GM10266 (cell line): ENCODE measurements at regions not wholly inside any gene's neighbourhood (a gene's known extent, or its start where the extent isn't known, plus 50 kb on each side); places are given as distances from the start of the nearest gene placed in this dataset.

Source experiments
- DNase-seq: peaks from one replicate; pipeline ENCODE4 v3.0.0; 2012; ENCODE audit errors: extremely low spot score
- TF ChIP-seq, protein P1 (sequence below): IDR thresholded peaks from 2 replicates; pipeline ENCODE4 v1.5.1; 2012; ENCODE audit warnings: mild to moderate bottlenecking, low read depth; ENCODE audit not compliant: control insufficient read depth, insufficient read depth; ENCODE audit errors: missing control alignments

DNA sequence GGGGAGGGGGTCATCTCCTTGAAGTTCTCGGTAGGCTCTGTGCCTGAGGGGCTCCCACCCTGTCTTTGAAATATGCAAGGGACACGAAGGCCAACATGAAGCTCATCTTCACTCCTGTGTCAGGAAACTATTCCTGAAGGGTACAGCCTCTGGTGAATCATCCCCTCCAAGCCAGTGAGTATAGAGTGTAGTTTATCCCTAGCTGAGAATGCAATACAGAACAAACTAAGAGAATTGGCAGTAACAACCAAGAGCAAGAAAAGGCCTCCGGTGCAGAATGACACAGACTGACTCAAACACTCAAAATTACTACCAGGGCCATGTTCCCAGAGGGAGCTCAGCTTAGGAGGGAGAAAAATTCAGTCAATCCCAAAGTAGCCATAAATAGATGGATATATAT is 413.3 kb downstream of the BCL11A start:
- TF ChIP-seq, protein P1, sequence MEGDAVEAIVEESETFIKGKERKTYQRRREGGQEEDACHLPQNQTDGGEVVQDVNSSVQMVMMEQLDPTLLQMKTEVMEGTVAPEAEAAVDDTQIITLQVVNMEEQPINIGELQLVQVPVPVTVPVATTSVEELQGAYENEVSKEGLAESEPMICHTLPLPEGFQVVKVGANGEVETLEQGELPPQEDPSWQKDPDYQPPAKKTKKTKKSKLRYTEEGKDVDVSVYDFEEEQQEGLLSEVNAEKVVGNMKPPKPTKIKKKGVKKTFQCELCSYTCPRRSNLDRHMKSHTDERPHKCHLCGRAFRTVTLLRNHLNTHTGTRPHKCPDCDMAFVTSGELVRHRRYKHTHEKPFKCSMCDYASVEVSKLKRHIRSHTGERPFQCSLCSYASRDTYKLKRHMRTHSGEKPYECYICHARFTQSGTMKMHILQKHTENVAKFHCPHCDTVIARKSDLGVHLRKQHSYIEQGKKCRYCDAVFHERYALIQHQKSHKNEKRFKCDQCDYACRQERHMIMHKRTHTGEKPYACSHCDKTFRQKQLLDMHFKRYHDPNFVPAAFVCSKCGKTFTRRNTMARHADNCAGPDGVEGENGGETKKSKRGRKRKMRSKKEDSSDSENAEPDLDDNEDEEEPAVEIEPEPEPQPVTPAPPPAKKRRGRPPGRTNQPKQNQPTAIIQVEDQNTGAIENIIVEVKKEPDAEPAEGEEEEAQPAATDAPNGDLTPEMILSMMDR, result no peak
- DNase-seq, result no peak

DNA sequence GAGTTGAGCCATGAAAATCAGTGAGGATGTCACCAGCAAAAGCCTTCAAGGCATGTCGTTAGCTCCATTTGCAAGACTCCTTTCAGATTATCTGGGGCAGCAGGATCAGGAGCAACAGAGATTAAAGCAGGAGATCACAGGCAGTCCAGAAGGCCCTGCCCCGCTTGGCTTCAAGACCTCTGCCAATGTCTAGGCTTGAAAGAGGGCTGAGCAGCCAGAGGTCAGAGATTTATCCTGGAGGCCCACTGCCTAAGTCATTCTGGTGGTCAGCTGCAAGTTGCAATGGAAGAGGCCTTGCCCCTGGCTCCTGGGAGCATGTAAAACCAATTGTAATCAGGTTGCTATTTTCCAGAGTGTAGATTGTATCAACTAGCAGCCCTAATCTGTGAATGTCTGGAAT is 416.5 kb downstream of the BCL11A start:
- TF ChIP-seq, protein P1, result no peak
- DNase-seq, result no peak

DNA sequence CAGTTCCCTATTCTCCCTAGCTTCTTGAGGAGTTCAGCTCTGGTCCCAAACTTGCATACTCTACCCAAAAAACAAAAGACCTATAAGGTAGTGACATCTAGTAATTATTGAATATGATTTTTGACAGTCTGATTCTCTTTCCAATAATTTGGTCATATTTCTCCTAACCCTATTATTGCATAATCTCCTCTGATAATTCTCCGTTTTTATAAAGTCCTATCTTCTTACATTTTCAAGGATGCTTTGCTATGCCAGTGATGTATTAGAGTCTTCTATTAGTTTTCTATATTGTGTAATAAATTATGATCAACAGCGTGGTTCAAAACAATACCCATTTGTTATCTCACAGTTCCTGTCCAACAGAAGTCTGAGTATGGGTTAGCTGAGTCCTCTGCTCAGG is 426.3 kb downstream of the BCL11A start:
- DNase-seq, result no peak
- TF ChIP-seq, protein P1, result no peak

DNA sequence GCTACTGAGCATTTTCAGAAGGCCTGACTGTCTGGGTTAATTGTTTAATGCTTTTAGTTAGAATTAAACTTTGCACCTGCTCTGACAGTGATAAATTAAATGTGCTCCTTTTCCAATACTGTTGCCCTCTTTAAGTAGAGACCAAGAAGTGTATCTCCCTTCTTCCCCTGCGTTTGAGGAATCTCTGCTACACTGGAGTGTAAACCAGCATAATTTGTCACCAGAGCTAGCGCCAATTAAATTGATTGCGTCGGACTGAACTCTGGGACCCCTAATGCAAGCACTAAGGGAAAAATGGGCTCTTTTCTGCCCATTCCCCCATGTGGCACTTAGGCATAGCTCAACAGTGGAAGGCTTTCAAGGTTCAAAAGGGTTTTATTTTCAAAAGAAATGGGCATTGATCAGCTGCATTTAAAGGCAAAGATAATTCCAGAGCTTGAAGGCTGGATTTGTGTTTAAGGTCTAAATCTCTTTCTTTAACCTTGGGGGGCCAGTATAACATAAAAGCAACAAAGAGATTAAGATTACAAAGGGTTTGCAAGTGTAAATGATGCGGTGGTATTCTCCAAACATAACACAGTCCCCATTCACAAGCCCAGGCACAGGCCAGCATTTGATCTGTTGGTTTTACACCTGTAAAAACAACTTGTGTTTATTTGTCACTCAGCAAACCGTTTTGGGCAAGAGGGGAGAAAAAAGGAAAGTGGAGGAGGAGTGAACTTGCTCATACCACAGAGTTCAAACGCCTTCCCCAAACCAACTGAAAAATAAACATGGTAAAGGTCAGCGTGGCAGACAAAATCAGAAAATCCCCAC is 427.6 kb downstream of the BCL11A start:
- DNase-seq, result no peak
- TF ChIP-seq, protein P1, result no peak

DNA sequence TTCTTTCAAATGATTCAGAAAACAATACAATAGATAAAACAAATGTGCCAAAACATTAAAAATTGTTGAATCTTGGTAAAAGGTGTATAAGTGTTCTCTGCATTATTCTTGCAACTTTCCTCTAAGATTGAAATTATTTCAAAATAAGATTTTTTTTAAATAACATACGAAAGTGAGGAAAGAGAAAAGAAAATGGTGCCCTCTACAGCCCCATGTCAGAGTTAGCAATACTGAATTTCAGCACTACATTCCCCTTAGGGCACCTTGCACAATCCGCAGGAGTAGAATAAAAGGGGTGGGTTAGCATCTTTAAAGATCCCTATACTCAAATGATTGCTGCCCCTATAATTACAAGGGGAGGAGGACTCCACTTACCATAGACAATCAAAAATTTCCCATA is 433.7 kb downstream of the BCL11A start:
- no peak for DNase-seq
- TF ChIP-seq, protein P1, result peak; percentile 9

DNA sequence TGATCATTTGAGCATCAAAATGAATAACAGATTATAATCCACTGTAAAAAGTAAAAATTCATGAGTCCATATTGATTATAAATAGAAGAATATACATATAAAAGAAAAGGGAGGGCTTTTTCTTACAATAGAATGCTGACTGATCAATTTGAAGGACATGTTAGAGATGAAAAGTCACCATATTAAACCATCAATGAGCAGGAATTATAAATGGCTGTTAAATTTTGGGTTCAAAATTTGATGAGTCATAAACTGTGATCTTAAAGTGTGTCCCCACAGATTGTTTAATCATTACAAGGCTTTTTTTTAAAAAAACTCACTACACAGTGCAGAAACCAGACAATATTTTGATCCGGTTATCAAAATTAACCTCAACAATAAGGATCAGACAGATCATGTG is 434.5 kb downstream of the BCL11A start:
- no peak for DNase-seq
- TF ChIP-seq, protein P1, result no peak

DNA sequence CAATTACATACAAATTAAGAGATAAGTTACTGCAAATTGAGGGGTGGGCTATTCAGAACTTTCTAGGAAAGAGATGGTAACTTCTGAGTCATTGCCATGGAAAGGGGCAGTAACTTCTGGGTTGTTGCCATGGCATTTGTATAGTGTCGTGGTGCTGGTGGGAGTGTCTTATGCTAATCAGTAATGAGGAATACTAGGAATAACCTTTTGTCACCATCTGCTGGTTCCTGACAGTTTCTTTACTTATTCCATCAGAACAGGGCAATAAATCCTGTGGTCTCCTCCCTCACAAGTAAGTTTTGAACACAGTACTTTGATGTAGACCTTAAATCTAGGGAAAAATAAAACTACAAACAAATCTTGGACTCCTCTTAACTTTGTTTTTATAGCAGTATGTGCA is 435.4 kb downstream of the BCL11A start:
- TF ChIP-seq, protein P1, result no peak
- DNase-seq, result no peak
